Tibial artery (tissue), 4 donors: ENCODE measurements at regions not wholly inside any gene's neighbourhood (a gene's known extent, or its start where the extent isn't known, plus 50 kb on each side); places are given as distances from the start of the nearest gene placed in this dataset.

Source experiments
- DNase-seq, 2 donors: peaks; one replicate each; pipeline ENCODE4 v3.0.0-alpha.2; 2019
- H3K27ac ChIP-seq, 2 donors: fragments of 200-600 bp; sonication (generic) in 1 of 2; 1 replicate in 1 of 2; 2 replicates in 1 of 2; pipeline ENCODE4 v1.5.1; 2018 to 2019; ENCODE audit warnings: mild to moderate bottlenecking in 1 of 2
- H3K27me3 ChIP-seq, 2 donors: fragments of 200-600 bp; sonication (generic) in 1 of 2; one replicate each; pipeline versions ENCODE4 v1.5.1 to v1.6.0; 2016 to 2019
- H3K36me3 ChIP-seq, 3 donors: fragments of 200-600 bp; sonication (generic) in 2 of 3; one replicate each; pipeline ENCODE4 v1.5.1; 2016 to 2019; ENCODE audit warnings: mild to moderate bottlenecking in 2 of 3
- H3K4me1 ChIP-seq, 4 donors: fragments of 200-600 bp; sonication (generic) in 2 of 4; 1 replicate in 3 of 4; 2 replicates in 1 of 4; pipeline ENCODE4 v1.5.1; 2016 to 2019
- H3K4me3 ChIP-seq, 2 donors: fragments of 200-600 bp; sonication (generic) in 1 of 2; 1 replicate in 1 of 2; 2 replicates in 1 of 2; pipeline ENCODE4 v1.5.1; 2018 to 2019; ENCODE audit warnings: mild to moderate bottlenecking in 2 of 2
- H3K9me3 ChIP-seq, 3 donors: fragments of 200-600 bp; sonication (generic) in 1 of 3; one replicate each; pipeline ENCODE4 v1.5.1; 2016 to 2019
- CTCF ChIP-seq, 2 experiments: fragments of 200-600 bp in 1 of 2; fragments of 450-650 bp in 1 of 2; IDR thresholded peaks; one replicate each; pipeline ENCODE4 v1.5.1; 2017 to 2019; ENCODE audit warnings: antibody characterized with exemption in 2 of 2, mild to moderate bottlenecking in 1 of 2, moderate library complexity in 1 of 2
- intact Hi-C: fragments of 100-400 bp; cut with DNase I; formaldehyde crosslinking; loops from one replicate; pipeline ENCODE4 v1.15.0; 2023; ENCODE audit warnings: low total_unique reads

- intact Hi-C loops = no loop called here
- no peak for TF ChIP-seq CTCF (IDR thresholded peaks at IDR 0.05)
- H3K36me3 ChIP-seq = no peaks in the 10 kb centered on the region
- DNase-seq = peak in 1 of 2 donors; percentile 0
- no peaks in the 10 kb centered on the region for H3K4me1 ChIP-seq
- H3K4me3 ChIP-seq = no peak overlapping the region
- peaks cover 0 to 3% of the 10 kb centered on the region in 2 donors for H3K27me3 ChIP-seq
- no peak overlapping the region for H3K27ac ChIP-seq
- no peaks in the 10 kb centered on the region for H3K9me3 ChIP-seq
Measured at GRCh38 chr2:239471011-239471792, 70.4 kb upstream of the HDAC4 start.

GRCh38 chr2:239470151-239470900 is 69.5 kb upstream of the HDAC4 start:
- TF ChIP-seq CTCF (IDR thresholded peaks at IDR 0.05) = no peak
- Histone ChIP-seq H3K9me3 (no peaks in the 10 kb centered on the region), H3K4me3 (no peak overlapping the region), H3K36me3 (no peaks in the 10 kb centered on the region), H3K27me3 (peaks cover 0 to 3% of the 10 kb centered on the region in 2 donors), H3K4me1 (peaks cover 0 to 5% (median 3%) of the 10 kb centered on the region in 4 donors), H3K27ac (no peak overlapping the region)
- DNase-seq = peak in 1 of 2 donors; percentile 40
- intact Hi-C loops = no loop called here

GRCh38 chr2:239469106-239469960 is 68.5 kb upstream of the HDAC4 start:
- Histone ChIP-seq H3K27me3 (no peaks in the 10 kb centered on the region), H3K27ac (no peak overlapping the region), H3K9me3 (no peaks in the 10 kb centered on the region), H3K4me1 (peaks cover 0 to 13% (median 11%) of the 10 kb centered on the region in 4 donors), H3K36me3 (no peaks in the 10 kb centered on the region), H3K4me3 (no peak overlapping the region)
- no peak for TF ChIP-seq CTCF (IDR thresholded peaks at IDR 0.05)
- intact Hi-C loops = no loop called here
- peak in 1 of 2 donors; percentile 47 for DNase-seq

- H3K9me3 ChIP-seq = no peaks in the 10 kb centered on the region
- intact Hi-C loops = no loop called here
- H3K27ac ChIP-seq = no peak overlapping the region
- peak; percentile 5 to 52 for DNase-seq
- no peak for TF ChIP-seq CTCF (IDR thresholded peaks at IDR 0.05)
- H3K36me3 ChIP-seq = no peaks in the 10 kb centered on the region
- peaks cover 0 to 13% (median 11%) of the 10 kb centered on the region in 4 donors for H3K4me1 ChIP-seq
- no peaks in the 10 kb centered on the region for H3K27me3 ChIP-seq
- H3K4me3 ChIP-seq = no peak overlapping the region
Measured at GRCh38 chr2:239468491-239469105, 67.8 kb upstream of the HDAC4 start.

GRCh38 chr2:239467956-239468490 is 67.2 kb upstream of the HDAC4 start:
- Histone ChIP-seq H3K36me3 (no peaks in the 10 kb centered on the region), H3K4me3 (no peak overlapping the region), H3K27me3 (no peaks in the 10 kb centered on the region), H3K9me3 (no peaks in the 10 kb centered on the region), H3K4me1 (peaks cover 0 to 13% (median 11%) of the 10 kb centered on the region in 4 donors), H3K27ac (no peak overlapping the region)
- peak; percentile 15 to 49 for DNase-seq
- TF ChIP-seq CTCF (IDR thresholded peaks at IDR 0.05) = no peak
- intact Hi-C loops = no loop called here
